ENCODE measurements at regions not wholly inside any gene's neighbourhood (a gene's known extent, or its start where the extent isn't known, plus 50 kb on each side); places are given as distances from the start of the nearest gene placed in this dataset.

DNA sequence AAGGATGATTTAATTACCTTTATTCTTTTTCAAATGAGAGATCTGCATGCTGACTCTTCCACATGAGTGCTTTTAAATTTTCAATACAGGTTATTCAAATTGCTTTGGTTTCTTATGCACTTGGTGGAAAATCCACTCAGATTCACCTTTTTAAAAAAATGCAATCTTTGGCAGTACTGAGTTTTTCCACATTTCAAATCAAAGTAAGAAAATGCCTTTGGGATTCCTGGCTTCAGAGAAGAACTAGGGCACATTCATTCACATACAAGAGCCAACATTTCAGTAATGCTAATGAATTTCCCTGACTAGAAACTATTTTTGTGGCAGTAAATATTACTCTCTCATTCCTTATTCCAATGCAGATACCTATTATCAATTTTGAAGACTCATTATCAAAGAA lies 342.2 kb downstream of the ETNK1 start:
- TF ChIP-seq SIN3A (IDR thresholded peaks at IDR 0.05; ENCODE audit: low read depth, low read length) (no peak), RAD21 (IDR thresholded peaks at IDR 0.05; ENCODE audit: insufficient read depth, low read depth, low read length) (no peak), MYC (IDR thresholded peaks at IDR 0.05; ENCODE audit: insufficient read depth, insufficient read length, insufficient replicate concordance, low read length, severe bottlenecking) (no peak), CHD1 (IDR thresholded peaks at IDR 0.05; ENCODE audit: low read depth, low read length) (no peak), ZNF24 (IDR thresholded peaks at IDR 0.05) (no peak), CTCF (IDR thresholded peaks at IDR 0.05 in 2 of 3, conservative IDR thresholded peaks at IDR 0.05 in 1 of 3; ENCODE audit: control insufficient read depth in 2 of 3, extremely low read depth in 1 of 3, insufficient read depth in 1 of 3, low read depth in 3 of 3, low read length in 3 of 3) (no peak)
- TF ChIP-seq, protein P1, sequence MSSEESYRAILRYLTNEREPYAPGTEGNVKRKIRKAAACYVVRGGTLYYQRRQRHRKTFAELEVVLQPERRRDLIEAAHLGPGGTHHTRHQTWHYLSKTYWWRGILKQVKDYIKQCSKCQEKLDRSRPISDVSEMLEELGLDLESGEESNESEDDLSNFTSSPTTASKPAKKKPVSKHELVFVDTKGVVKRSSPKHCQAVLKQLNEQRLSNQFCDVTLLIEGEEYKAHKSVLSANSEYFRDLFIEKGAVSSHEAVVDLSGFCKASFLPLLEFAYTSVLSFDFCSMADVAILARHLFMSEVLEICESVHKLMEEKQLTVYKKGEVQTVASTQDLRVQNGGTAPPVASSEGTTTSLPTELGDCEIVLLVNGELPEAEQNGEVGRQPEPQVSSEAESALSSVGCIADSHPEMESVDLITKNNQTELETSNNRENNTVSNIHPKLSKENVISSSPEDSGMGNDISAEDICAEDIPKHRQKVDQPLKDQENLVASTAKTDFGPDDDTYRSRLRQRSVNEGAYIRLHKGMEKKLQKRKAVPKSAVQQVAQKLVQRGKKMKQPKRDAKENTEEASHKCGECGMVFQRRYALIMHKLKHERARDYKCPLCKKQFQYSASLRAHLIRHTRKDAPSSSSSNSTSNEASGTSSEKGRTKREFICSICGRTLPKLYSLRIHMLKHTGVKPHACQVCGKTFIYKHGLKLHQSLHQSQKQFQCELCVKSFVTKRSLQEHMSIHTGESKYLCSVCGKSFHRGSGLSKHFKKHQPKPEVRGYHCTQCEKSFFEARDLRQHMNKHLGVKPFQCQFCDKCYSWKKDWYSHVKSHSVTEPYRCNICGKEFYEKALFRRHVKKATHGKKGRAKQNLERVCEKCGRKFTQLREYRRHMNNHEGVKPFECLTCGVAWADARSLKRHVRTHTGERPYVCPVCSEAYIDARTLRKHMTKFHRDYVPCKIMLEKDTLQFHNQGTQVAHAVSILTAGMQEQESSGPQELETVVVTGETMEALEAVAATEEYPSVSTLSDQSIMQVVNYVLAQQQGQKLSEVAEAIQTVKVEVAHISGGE (CRISPR knock-in tag; IDR thresholded peaks at IDR 0.05), result no peak
- TF ChIP-seq, protein P2, sequence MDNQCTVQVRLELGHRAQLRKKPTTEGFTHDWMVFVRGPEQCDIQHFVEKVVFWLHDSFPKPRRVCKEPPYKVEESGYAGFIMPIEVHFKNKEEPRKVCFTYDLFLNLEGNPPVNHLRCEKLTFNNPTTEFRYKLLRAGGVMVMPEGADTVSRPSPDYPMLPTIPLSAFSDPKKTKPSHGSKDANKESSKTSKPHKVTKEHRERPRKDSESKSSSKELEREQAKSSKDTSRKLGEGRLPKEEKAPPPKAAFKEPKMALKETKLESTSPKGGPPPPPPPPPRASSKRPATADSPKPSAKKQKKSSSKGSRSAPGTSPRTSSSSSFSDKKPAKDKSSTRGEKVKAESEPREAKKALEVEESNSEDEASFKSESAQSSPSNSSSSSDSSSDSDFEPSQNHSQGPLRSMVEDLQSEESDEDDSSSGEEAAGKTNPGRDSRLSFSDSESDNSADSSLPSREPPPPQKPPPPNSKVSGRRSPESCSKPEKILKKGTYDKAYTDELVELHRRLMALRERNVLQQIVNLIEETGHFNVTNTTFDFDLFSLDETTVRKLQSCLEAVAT (IDR thresholded peaks at IDR 0.05), result no peak
- TF ChIP-seq, protein P3, sequence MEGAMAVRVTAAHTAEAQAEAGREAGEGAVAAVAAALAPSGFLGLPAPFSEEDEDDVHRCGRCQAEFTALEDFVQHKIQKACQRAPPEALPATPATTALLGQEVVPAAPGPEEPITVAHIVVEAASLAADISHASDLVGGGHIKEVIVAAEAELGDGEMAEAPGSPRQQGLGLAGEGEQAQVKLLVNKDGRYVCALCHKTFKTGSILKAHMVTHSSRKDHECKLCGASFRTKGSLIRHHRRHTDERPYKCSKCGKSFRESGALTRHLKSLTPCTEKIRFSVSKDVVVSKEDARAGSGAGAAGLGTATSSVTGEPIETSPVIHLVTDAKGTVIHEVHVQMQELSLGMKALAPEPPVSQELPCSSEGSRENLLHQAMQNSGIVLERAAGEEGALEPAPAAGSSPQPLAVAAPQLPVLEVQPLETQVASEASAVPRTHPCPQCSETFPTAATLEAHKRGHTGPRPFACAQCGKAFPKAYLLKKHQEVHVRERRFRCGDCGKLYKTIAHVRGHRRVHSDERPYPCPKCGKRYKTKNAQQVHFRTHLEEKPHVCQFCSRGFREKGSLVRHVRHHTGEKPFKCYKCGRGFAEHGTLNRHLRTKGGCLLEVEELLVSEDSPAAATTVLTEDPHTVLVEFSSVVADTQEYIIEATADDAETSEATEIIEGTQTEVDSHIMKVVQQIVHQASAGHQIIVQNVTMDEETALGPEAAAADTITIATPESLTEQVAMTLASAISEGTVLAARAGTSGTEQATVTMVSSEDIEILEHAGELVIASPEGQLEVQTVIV (IDR thresholded peaks at IDR 0.05; ENCODE audit: borderline replicate concordance, partially characterized antibody), result no peak
